ENCODE measurements at regions not wholly inside any gene's neighbourhood (a gene's known extent, or its start where the extent isn't known, plus 50 kb on each side); places are given as distances from the start of the nearest gene placed in this dataset.
"Not testable (repeated sequence)": the region's sequence is repeated elsewhere in the genome, so short reads cannot be mapped to it uniquely, and the experiment has no call there.

DNA sequence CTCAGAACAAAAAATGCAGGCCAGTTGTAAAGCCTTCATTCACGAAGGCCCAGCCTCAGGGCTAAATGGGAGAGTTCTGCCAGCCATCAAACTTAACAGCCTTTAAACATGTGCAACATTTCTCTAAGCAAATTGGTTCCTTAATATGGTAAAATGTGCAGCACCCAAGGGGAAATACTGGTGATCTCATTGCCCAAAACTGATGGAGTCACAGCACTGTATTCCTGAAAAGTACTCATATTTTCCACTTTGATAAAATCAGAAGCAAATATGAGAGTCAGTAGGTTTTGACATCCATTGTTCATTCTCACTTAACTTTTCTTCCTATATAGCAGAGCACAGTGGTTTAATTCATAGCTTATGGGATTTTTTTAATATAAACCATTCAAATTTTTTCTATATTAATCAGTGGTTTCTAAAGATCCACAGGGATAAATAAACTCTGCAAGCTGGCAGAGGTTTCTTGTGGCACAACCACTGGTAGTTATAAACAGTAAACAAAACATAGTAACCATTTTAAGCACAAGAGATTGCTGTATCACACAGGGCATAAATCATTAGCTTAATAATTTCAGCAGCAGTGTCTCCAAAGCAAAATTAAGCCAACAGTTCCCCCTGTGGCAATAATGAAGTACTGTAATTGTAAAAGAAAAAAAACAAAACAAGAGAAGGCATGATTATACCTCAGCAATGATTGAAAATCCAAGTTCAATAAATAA lies 106.9 kb upstream of the LYPLAL1 start:
- H3K9me3 ChIP-seq: no peaks in the 10 kb centered on the region
- DNase-seq: no peak
- no peak for FAIRE-seq

GRCh38 chr1:219067350-219067712 lies 106.3 kb upstream of the LYPLAL1 start:
- Histone ChIP-seq H3K4me1 (no peaks in the 10 kb centered on the region), H3K9me3 (no peaks in the 10 kb centered on the region), H3K36me3 (no peaks in the 10 kb centered on the region), H3K27me3 (no peaks in the 10 kb centered on the region), H3K27ac (no peak overlapping the region), H3K4me3 (no peak overlapping the region)
- 87 to 92% methylated on average over 4 of the region's 4 CpGs for WGBS, 2 donors
- ATAC-seq (no peak), DNase-seq (no peak), FAIRE-seq (no peak)
- TF ChIP-seq, protein P1, sequence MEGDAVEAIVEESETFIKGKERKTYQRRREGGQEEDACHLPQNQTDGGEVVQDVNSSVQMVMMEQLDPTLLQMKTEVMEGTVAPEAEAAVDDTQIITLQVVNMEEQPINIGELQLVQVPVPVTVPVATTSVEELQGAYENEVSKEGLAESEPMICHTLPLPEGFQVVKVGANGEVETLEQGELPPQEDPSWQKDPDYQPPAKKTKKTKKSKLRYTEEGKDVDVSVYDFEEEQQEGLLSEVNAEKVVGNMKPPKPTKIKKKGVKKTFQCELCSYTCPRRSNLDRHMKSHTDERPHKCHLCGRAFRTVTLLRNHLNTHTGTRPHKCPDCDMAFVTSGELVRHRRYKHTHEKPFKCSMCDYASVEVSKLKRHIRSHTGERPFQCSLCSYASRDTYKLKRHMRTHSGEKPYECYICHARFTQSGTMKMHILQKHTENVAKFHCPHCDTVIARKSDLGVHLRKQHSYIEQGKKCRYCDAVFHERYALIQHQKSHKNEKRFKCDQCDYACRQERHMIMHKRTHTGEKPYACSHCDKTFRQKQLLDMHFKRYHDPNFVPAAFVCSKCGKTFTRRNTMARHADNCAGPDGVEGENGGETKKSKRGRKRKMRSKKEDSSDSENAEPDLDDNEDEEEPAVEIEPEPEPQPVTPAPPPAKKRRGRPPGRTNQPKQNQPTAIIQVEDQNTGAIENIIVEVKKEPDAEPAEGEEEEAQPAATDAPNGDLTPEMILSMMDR (IDR thresholded peaks at IDR 0.05): no peak
- intact Hi-C loops (cut with DNase I): no loop called here

More for the DNA sequence above, 106.9 kb upstream of the LYPLAL1 start:
- Histone ChIP-seq H3K27ac (peak overlapping the region in 1 of 4 donors; percentile 10), H3K36me3 (no peaks in the 10 kb centered on the region), H3K4me3 (no peak overlapping the region), H3K4me1 (no peaks in the 10 kb centered on the region), H3K27me3 (no peaks in the 10 kb centered on the region)
- peak; percentile 67 to 79 (median 77) for ATAC-seq
- intact Hi-C loops (cut with DNase I): no loop called here
- TF ChIP-seq, protein P1 (IDR thresholded peaks at IDR 0.05): peak in 2 of 4 donors; percentile 25 to 29
- 85 to 88% methylated on average over 1 of the region's 1 CpG for WGBS, 2 donors

DNA sequence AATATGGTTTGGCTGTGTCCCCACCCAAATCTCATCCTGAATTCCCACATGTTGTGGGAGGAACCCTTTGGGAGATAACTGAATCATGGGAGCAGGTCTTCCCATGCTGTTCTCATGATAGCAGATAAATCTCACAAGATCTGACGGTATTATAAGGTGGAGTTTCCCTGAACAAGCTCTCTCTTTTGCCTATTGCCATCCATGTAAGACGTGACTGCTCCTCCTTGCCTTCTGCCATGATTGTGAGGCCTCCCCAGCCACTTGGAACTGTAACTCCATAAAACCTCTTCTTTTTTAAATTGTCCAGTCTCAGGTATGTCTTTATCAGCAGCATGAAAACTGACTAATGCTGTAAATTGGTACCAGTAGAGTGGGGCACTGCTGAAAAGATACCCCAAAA lies 103.3 kb upstream of the LYPLAL1 start:
- H3K9me3 ChIP-seq, H3K4me3 ChIP-seq, H3K27me3 ChIP-seq, H3K27ac ChIP-seq, ATAC-seq, H3K4me1 ChIP-seq, DNase-seq, H3K36me3 ChIP-seq, FAIRE-seq: not testable (repeated sequence)
- intact Hi-C loops (cut with DNase I): loop anchor here in 1 of 3 donors (10.0 kb wide), 1 partner anchor 736 kb away; no protein-coding TSS in a partner anchor
- 91 to 93% methylated on average over 2 of the region's 2 CpGs for WGBS, 2 donors

- H3K9me3 ChIP-seq: no peaks in the 10 kb centered on the region
- H3K27me3 ChIP-seq: no peaks in the 10 kb centered on the region
- TF ChIP-seq, protein P1 (IDR thresholded peaks at IDR 0.05): no peak
- DNase-seq (no peak), ATAC-seq (no peak), FAIRE-seq (no peak)
- no peak overlapping the region for H3K4me3 ChIP-seq
- 93 to 98% methylated on average over 4 of the region's 4 CpGs for WGBS, 2 donors
- no peaks in the 10 kb centered on the region for H3K36me3 ChIP-seq
- peaks cover 0 to 11% (median 8%) of the 10 kb centered on the region in 3 donors for H3K4me1 ChIP-seq
- intact Hi-C loops (cut with DNase I): loop anchor here in 1 of 3 donors (10.0 kb wide), 1 partner anchor 736 kb away; no protein-coding TSS in a partner anchor
- no peak overlapping the region for H3K27ac ChIP-seq
Measured at GRCh38 chr1:219071209-219071608, 102.5 kb upstream of the LYPLAL1 start.

DNA sequence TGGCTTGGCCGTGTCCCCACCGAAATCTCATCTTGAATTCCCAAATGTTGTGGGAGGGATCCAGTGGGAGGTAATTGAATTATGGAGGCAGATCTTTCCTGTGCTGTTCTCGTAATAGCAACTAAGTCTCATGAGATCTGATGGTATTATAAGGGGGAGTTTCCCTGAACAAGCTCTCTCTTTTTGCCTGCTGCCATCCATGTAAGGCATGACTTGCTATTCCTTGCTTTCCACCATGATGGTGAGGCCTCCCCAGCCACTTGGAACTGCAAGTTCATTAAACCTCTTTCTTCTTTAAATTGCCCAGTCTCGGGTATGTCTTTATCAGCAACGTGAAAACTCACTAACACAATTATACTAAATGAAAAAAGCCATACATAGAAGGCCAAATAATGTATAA lies 101.3 kb upstream of the LYPLAL1 start:
- FAIRE-seq: no peak
- no peaks in the 10 kb centered on the region for H3K27me3 ChIP-seq
- ATAC-seq: no peak
- 95 to 96% methylated on average over 5 of the region's 5 CpGs for WGBS, 2 donors
- DNase-seq: no peak
- TF ChIP-seq, protein P1 (IDR thresholded peaks at IDR 0.05): no peak
- no peak overlapping the region for H3K4me3 ChIP-seq
- intact Hi-C loops (cut with DNase I): loop anchor here in 1 of 3 donors (10.0 kb wide), 1 partner anchor 738 kb away; no protein-coding TSS in a partner anchor
- no peak overlapping the region for H3K27ac ChIP-seq
- no peaks in the 10 kb centered on the region for H3K9me3 ChIP-seq
- no peaks in the 10 kb centered on the region for H3K36me3 ChIP-seq
- peaks cover 4 to 18% (median 17%) of the 10 kb centered on the region in 3 donors for H3K4me1 ChIP-seq

All from pancreas (tissue), 10 donors.